ENCODE measurements at regions not wholly inside any gene's neighbourhood (a gene's known extent, or its start where the extent isn't known, plus 50 kb on each side); places are given as distances from the start of the nearest gene placed in this dataset.
"Not testable (repeated sequence)": the region's sequence is repeated elsewhere in the genome, so short reads cannot be mapped to it uniquely, and the experiment has no call there.

- not testable (repeated sequence) for H3K4me1 ChIP-seq (ENCODE audit: control insufficient read depth in 1 of 2, insufficient read depth in 1 of 2, low read depth in 1 of 2, low read length in 1 of 2); H3K36me3 ChIP-seq; H3K4me3 ChIP-seq (ENCODE audit: low read depth in 1 of 2, low read length in 1 of 2); H3K27ac ChIP-seq; H3K9me3 ChIP-seq; H3K27me3 ChIP-seq
Observed at GRCh38 chr6:71360556-71361335, 72.1 kb downstream of the OGFRL1 start.

DNA sequence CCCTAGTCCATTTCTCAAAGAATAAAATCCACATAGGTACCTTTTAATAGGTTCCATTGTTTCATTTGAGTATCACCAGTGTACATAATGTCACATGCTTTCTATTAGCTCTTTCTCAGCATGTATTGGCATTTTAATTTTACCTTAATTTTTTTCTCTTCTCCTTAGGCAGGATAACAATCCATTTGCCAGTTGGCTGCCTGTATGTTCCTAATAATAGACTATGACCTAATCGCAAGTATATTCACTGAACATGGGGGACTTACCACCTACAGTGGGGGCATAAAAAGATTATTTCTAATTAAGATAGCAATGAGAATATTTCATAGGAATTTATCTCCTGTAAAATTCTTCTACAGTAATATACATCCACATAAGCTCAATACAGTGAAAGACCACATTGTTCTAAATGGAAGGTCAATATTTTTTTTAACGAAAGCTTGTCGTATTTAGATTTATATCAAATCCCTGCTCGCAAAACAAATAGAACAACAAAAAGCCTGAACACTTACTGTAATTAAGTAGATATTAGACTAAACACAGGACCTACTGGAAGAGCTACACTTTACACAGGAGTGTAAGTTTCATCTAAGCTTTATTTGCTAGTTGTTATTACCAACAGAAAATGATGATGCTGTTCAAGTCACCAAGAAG, 76.4 kb downstream of the OGFRL1 start:
- no peaks in the 10 kb centered on the region for H3K36me3 ChIP-seq
- no peaks in the 10 kb centered on the region for H3K27me3 ChIP-seq
- TF ChIP-seq, protein P1, sequence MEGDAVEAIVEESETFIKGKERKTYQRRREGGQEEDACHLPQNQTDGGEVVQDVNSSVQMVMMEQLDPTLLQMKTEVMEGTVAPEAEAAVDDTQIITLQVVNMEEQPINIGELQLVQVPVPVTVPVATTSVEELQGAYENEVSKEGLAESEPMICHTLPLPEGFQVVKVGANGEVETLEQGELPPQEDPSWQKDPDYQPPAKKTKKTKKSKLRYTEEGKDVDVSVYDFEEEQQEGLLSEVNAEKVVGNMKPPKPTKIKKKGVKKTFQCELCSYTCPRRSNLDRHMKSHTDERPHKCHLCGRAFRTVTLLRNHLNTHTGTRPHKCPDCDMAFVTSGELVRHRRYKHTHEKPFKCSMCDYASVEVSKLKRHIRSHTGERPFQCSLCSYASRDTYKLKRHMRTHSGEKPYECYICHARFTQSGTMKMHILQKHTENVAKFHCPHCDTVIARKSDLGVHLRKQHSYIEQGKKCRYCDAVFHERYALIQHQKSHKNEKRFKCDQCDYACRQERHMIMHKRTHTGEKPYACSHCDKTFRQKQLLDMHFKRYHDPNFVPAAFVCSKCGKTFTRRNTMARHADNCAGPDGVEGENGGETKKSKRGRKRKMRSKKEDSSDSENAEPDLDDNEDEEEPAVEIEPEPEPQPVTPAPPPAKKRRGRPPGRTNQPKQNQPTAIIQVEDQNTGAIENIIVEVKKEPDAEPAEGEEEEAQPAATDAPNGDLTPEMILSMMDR (IDR thresholded peaks at IDR 0.05): no peak
- H3K27ac ChIP-seq: no peak overlapping the region
- no peaks in the 10 kb centered on the region for H3K4me1 ChIP-seq (ENCODE audit: control insufficient read depth in 1 of 2, insufficient read depth in 1 of 2, low read depth in 1 of 2, low read length in 1 of 2)
- H3K9me3 ChIP-seq: no peaks in the 10 kb centered on the region
- H3K4me3 ChIP-seq (ENCODE audit: low read depth in 1 of 2, low read length in 1 of 2): no peak overlapping the region

- H3K36me3 ChIP-seq: no peaks in the 10 kb centered on the region
- no peaks in the 10 kb centered on the region for H3K9me3 ChIP-seq
- H3K27ac ChIP-seq: no peak overlapping the region
- H3K27me3 ChIP-seq: no peaks in the 10 kb centered on the region
- TF ChIP-seq, protein P1 (IDR thresholded peaks at IDR 0.05): no peak
- no peak overlapping the region for H3K4me3 ChIP-seq (ENCODE audit: low read depth in 1 of 2, low read length in 1 of 2)
- no peaks in the 10 kb centered on the region for H3K4me1 ChIP-seq (ENCODE audit: control insufficient read depth in 1 of 2, insufficient read depth in 1 of 2, low read depth in 1 of 2, low read length in 1 of 2)
Observed at GRCh38 chr6:71367756-71368155, 79.1 kb downstream of the OGFRL1 start.

- H3K4me1 ChIP-seq (ENCODE audit: control insufficient read depth in 1 of 2, insufficient read depth in 1 of 2, low read depth in 1 of 2, low read length in 1 of 2): no peaks in the 10 kb centered on the region
- H3K27me3 ChIP-seq: no peaks in the 10 kb centered on the region
- TF ChIP-seq, protein P1 (IDR thresholded peaks at IDR 0.05): no peak
- H3K9me3 ChIP-seq: no peaks in the 10 kb centered on the region
- H3K36me3 ChIP-seq: no peaks in the 10 kb centered on the region
- no peak overlapping the region for H3K27ac ChIP-seq
- H3K4me3 ChIP-seq (ENCODE audit: low read depth in 1 of 2, low read length in 1 of 2): no peak overlapping the region
Observed at GRCh38 chr6:71368284-71368683, 79.7 kb downstream of the OGFRL1 start.

GRCh38 chr6:71371559-71371958, 82.9 kb downstream of the OGFRL1 start:
- TF ChIP-seq, protein P1 (IDR thresholded peaks at IDR 0.05): no peak
- Histone ChIP-seq H3K4me1 (ENCODE audit: control insufficient read depth in 1 of 2, insufficient read depth in 1 of 2, low read depth in 1 of 2, low read length in 1 of 2) (no peaks in the 10 kb centered on the region), H3K9me3 (no peaks in the 10 kb centered on the region), H3K4me3 (ENCODE audit: low read depth in 1 of 2, low read length in 1 of 2) (no peak overlapping the region), H3K27me3 (no peaks in the 10 kb centered on the region), H3K36me3 (no peaks in the 10 kb centered on the region), H3K27ac (no peak overlapping the region)

DNA sequence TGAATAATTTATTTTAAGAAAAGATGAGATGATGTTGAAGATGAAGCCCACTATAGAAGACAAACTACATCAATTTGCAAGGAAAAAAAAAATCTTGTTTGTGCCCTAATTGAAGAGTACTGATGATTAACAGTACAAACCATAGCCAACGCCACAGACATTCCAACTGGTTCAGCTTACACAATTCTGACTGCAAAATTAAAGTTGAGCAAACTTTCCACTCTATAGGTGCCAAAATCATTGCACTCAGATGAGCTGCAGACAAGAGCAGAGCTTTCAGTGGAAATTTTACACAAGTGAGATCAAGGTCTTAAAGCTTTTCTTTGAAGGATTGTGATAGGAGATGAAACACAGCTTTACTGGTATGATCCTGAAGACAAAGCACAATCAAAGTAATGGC, 85.3 kb downstream of the OGFRL1 start:
- H3K4me1 ChIP-seq (ENCODE audit: control insufficient read depth in 1 of 2, insufficient read depth in 1 of 2, low read depth in 1 of 2, low read length in 1 of 2): no peaks in the 10 kb centered on the region
- H3K27ac ChIP-seq: no peak overlapping the region
- H3K4me3 ChIP-seq (ENCODE audit: low read depth in 1 of 2, low read length in 1 of 2): no peak overlapping the region
- no peaks in the 10 kb centered on the region for H3K9me3 ChIP-seq
- TF ChIP-seq, protein P1 (IDR thresholded peaks at IDR 0.05): no peak
- H3K27me3 ChIP-seq: no peaks in the 10 kb centered on the region
- no peaks in the 10 kb centered on the region for H3K36me3 ChIP-seq
